GM21515 (cell line): ENCODE measurements at regions not wholly inside any gene's neighbourhood (a gene's known extent, or its start where the extent isn't known, plus 50 kb on each side); places are given as distances from the start of the nearest gene placed in this dataset.
"Not testable (repeated sequence)": the region's sequence is repeated elsewhere in the genome, so short reads cannot be mapped to it uniquely, and the experiment has no call there.

ENCODE experiments used
- ATAC-seq: cut with Tn5 transposase; IDR thresholded peaks from one replicate; pipeline ENCODE4 v1.9.1; 2021; ENCODE audit not compliant: unreplicated experiment

GRCh38 chrY:23695664-23696328 lies 352.0 kb downstream of the CDY1B start:
- ATAC-seq = not testable (repeated sequence)

DNA sequence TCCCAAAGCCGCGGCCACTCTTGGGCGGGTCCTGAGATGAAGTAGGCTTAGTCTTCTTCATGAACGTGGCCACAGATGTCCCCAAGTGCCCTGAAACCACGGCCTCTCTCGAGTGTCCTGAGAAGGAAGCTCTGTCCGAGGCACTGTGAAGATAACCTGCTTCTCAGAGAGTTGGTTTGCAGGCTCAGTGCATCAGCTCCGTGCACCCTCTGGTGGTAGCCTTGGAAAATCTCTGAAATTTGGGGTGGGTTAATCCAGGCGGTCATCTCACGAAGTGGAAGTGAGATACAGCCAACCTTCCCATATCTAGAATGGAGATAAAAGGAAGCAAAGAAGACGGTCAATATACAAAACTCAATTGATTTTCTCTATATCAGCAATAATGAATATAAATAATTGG lies 365.9 kb downstream of the CDY1B start:
- ATAC-seq = not testable (repeated sequence)

DNA sequence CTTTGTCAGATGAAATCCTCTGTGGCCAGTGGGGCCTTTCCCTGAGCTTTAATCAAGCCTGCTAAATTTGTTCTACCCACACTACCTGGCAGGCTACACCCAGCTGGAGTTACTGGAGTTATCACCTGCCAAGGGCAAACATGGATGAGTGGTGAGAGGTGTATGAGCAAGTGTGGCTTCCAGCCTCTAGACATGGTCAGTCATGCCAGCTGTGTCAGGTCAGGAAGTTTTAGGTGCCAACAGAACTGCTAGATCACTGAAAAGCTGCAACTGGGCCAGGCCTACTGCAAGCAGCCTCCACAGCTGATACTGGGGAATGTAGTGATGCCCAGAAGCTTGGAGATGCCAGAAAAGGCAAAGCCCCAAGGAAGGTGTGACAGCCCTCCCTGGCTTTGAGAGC lies 378.0 kb downstream of the CDY1B start:
- not testable (repeated sequence) for ATAC-seq

DNA sequence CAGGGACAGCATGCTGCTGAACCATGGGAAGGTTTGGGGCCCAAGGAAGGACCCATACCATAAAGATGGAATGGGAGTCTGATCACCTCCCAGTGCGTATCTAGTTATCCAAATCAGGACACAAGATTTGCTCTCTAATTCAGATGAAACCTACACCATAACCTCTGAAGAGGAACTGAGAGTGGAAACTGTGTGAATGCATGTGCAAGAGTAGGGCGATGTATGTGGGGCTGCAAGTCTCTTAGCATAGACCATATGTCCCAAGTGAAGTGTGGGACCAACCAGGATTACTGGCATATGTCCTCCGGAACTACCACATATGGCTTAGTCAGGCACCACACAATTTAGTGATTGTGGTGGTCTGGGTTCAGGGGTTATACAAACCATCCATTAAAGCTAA lies 403.0 kb downstream of the DAZ2 start:
- peak; percentile 69 for ATAC-seq

DNA sequence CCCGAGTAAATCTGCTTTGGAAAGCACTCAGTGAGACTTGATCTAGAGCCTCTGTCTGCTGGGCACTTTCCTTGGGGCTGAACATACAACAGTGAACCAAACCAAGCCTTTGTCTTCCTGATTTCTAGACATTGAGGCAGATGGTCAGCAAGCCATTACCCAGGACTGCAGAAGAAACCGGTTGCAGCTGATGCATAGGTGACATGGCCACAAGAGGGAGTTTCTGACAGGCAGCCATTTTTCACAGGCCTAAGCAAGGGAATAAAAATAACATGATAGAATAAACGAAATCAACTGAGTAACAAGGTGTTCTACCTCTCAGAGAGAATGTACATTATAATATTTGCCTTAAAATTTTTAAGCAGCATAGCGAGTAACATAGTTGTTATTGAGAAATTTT lies 391.1 kb downstream of the DAZ2 start:
- not testable (repeated sequence) for ATAC-seq

GRCh38 chrY:23596509-23596908 lies 377.2 kb downstream of the DAZ2 start:
- ATAC-seq = peak; percentile 80

GRCh38 chrY:23590243-23590642 lies 370.9 kb downstream of the DAZ2 start:
- ATAC-seq = not testable (repeated sequence)

DNA sequence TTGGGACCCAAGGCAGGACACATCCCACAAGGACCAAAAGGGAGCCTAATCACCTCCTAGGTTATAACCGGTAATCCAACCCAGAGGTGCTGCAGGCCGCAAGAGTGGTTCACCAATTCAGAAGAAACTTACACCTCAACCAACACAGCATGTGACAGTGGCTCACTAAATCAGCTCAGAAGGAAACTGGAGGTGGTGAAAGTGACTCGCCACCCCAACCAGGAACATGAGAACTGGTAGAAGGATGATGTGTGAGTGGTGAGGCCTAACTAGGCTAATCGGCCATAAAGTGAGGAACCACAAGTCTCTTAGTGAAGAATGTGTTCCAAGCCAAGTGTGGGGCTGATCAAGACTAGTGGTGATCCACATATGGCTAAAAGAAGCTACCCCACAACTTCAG lies 369.1 kb downstream of the DAZ2 start:
- not testable (repeated sequence) for ATAC-seq
